Spleen (tissue), 7 donors: ENCODE measurements at regions not wholly inside any gene's neighbourhood (a gene's known extent, or its start where the extent isn't known, plus 50 kb on each side); places are given as distances from the start of the nearest gene placed in this dataset.

Experiments
- POLR2A ChIP-seq, 3 donors: fragments of 450-650 bp; IDR thresholded peaks; one replicate each; pipeline ENCODE4 v1.5.1; 2017; ENCODE audit warnings: antibody characterized with exemption in 3 of 3, mild to moderate bottlenecking in 1 of 3
- TF ChIP-seq, protein P1 (sequence below), 11 experiments: fragments of 200-600 bp in 7 of 11; fragments of 450-650 bp in 4 of 11; sonication (generic) in 4 of 11; IDR thresholded peaks in 8 of 11; conservative IDR thresholded peaks in 3 of 11; 1 replicate in 7 of 11; 2 replicates in 4 of 11; pipeline versions ENCODE4 v1.4.0 to v1.8.0; 2016 to 2021; ENCODE audit warnings: antibody characterized with exemption in 11 of 11, inconsistent platforms in 4 of 11, mild to moderate bottlenecking in 1 of 11
- donor health status: DM: no; HTN: no; CAD: no; lungs with moderate emphysema.
- donor health status: DM: no; HTN: no; CAD: no.
- donor health status: DM: no; HTN: no; CAD: no.

DNA sequence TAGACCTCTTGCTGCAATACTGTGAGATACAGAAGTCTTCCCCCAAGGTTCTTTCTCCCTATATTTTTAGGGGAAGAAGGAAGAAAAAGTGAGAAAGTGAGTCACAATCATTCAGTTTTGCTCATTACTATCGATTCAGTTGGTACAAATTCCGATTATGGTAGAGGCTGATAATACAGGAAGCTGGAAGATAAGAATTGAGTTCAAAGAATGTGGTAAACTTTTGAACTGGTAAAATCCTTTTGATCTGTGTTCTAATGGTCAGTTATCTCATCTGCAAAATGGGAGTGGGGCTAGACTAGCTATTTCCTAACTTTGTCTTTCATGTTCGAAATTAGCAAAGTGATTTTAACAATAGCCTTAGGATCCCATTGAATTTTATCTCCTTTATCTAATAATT lies 101.4 kb upstream of the FAT1 start:
- no peak for TF ChIP-seq POLR2A (IDR thresholded peaks at IDR 0.05)
- TF ChIP-seq, protein P1, sequence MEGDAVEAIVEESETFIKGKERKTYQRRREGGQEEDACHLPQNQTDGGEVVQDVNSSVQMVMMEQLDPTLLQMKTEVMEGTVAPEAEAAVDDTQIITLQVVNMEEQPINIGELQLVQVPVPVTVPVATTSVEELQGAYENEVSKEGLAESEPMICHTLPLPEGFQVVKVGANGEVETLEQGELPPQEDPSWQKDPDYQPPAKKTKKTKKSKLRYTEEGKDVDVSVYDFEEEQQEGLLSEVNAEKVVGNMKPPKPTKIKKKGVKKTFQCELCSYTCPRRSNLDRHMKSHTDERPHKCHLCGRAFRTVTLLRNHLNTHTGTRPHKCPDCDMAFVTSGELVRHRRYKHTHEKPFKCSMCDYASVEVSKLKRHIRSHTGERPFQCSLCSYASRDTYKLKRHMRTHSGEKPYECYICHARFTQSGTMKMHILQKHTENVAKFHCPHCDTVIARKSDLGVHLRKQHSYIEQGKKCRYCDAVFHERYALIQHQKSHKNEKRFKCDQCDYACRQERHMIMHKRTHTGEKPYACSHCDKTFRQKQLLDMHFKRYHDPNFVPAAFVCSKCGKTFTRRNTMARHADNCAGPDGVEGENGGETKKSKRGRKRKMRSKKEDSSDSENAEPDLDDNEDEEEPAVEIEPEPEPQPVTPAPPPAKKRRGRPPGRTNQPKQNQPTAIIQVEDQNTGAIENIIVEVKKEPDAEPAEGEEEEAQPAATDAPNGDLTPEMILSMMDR (IDR thresholded peaks at IDR 0.05 in 8 of 11, conservative IDR thresholded peaks at IDR 0.05 in 3 of 11), result no peak
